GM18868 (cell line): ENCODE measurements at regions not wholly inside any gene's neighbourhood (a gene's known extent, or its start where the extent isn't known, plus 50 kb on each side); places are given as distances from the start of the nearest gene placed in this dataset.

Experiments
- ATAC-seq: cut with Tn5 transposase; IDR thresholded peaks from one replicate; pipeline ENCODE4 v1.9.1; 2021; ENCODE audit warnings: mild to moderate bottlenecking, moderate library complexity; ENCODE audit not compliant: unreplicated experiment

GRCh38 chr5:82812575-82812974 is 264.6 kb downstream of the TMEM167A start:
- ATAC-seq, result no peak

DNA sequence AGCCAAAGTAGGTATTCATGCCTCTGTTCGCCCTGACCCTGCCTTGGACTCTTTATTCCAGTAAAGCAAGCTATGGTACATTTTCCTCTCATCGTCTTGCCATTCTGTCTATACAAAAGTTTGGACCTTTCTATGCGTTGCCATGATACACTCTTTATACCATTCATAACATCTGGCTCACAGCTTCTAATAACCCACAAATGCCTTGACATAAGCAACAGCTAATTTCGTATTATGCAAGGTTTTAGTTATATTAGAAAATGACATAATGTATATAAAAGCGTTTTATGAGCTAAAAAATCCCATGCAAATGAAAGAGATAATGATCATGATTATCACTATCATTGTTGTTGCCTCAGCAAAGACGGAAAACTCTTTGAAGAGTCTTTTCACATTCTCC is 265.7 kb downstream of the TMEM167A start:
- ATAC-seq, result no peak

DNA sequence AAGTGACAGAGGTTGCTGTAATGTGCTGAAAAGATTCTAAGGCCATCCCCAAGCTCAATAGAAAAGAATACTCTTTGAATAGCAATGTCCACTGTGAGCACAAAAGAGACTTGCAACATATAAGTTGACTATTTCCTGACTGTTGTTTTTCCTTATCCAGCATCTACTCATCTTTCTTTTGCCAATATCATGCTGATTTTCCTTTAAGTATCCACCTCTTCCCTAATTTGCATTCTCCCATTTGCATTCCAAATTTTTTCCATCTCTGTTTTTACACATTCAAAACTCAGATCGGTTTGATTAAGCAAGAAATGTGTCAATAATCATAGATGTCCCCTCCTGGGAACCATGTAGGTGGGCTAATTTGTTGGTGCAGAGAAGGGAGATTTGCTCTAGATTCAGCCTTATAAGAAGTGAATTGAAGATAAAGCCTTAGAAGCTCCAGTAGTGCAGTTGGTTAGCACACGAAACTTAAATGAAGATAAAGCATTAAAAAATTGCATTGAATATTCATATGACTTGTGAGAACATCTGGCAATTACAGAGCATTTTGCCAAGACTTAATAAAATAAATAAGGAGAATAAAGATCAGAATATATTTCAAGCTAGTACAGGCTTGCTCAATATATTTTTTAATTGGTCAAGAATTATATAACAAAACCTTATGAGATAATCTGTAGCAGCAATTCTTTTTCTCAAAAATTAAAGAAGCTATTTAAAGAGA is 267.6 kb downstream of the TMEM167A start:
- no peak for ATAC-seq

- ATAC-seq, result no peak
These were observed 268.2 kb downstream of the TMEM167A start for GRCh38 chr5:82808960-82809359.

DNA sequence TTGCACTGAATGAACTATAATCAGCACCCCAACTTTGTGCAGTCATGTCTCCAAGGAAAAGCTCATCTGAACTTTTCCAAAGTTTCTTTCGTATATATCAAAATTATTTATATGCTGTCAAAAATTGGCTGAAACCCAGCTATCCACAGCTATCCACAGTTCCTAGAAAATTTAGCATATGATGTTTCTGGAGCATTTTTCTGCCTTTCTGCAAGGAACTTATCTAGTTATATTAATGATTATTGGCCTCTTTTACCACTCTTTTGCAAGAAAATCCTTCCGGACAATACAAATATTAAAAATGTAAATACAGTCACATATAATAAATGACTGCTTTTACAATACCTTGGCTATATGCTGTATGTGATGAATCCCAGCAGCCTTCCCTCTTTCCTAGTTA is 270.2 kb downstream of the TMEM167A start:
- no peak for ATAC-seq

DNA sequence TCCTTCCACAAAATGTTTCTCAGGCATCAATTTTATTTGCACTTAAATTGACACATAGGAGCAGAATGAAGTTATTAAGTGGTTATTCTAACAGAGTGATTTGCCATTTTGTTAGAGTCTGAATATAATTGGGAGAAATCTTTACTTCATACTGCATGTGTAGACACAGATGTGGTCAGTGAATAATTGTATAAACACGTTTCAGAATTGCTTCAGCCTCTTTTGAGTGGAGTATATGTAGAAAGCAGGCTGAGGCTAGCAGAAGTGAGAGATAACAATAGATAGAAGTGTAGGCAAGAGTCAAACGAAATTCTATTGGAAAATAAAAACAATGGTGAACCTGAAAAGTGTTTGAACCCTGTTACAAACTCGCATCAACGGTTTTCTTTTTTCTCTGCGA is 270.7 kb downstream of the TMEM167A start:
- no peak for ATAC-seq

DNA sequence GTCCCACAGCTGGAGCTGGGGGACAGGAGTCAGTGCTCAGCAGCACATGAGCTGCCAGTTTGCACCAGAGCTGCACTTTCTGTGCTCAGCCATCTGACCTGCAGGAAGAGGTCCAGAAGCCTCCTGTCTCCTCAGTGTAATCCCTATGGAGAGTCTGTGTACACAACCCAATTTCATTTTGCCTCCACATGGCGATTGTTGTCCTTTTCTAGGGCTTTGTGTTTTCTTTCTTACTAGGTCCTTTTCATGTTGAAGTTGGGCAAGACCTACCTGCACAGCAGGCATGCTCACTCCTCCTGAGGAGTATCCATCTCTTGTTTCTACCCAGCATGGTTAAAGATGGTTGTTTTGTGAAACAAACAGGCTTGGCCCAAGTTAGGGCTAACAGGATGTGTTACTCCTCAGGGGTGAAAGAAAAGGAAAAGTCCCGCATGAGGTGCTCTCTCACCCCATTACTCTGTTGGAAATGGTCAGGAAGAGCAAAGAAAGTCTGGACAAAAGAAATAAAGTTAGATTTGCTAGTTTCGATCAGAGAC is 273.0 kb downstream of the TMEM167A start:
- ATAC-seq, result no peak

GRCh38 chr5:82802954-82803353 is 274.2 kb downstream of the TMEM167A start:
- ATAC-seq, result peak; percentile 52

GRCh38 chr5:82800826-82801225 is 276.4 kb downstream of the TMEM167A start:
- ATAC-seq, result no peak

DNA sequence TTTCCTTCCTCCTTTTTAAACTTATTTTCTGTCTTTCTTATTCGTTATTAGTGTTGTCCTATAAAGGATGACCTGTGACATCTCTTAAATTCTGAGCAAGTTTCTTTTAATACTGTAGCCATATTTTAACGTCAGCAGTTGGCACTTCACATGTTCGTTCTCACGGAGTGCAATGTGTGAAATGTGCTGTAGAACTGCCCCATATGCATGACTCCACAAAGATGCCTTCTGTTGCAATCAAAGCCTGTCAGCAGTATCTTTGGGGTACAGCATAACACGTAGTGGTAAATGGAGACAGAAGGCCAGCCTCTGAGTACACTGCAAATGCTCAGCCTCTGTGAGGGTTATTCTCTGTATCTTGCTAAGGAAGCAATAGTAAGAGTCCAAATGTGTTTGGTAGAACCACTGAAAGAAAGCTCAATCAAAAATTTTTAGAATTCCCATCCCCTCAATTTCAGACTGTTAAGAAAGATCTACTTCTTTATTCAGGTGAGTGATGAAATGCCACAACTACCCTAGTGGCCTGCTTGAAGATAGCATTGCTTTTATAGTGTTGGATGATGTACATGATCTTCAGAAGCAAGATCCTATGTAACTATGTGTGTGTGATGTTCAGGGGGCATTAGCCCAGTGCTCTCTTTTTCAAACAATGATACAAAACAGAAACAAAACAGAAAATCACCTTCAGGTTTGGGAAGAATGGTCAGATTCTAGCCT is 277.7 kb downstream of the TMEM167A start:
- ATAC-seq, result peak; percentile 33

- ATAC-seq, result no peak
These were observed 278.5 kb downstream of the TMEM167A start for GRCh38 chr5:82798676-82799075.

DNA sequence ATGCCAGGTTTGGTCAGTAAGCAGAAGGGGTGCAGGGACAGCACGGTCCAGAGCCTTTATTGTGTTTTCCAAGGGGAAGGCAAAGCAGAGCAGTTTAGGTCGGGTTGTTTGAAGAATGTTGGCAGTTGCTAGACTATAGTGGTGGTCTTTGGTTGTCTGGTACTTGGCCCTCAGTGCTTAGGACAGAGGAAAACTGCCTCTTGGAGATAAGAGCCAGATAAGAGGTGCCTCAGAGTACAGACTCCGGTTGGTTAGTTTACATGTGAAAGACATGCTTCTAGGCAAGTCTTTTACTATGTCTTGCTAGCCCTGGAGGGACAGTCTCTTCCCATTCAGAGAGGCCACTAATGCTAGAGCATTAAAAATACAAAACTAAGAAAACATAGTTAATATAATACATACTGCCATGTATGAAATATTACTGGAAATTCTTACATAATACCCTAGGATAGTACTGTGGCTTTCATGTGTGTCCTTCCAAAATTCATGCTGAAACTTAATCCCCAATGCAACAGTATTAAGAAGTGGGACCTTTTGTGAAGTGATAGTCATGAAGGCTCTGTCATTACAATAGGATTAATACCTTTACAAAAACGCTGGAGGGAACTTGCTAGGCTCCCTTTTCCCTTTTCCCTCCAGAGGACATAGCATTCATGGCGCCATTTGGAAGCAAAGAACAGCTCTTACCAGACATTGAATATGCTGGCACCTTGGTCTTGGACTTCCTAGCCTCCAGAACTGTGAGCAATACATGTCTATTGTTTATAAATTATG is 280.4 kb downstream of the TMEM167A start:
- no peak for ATAC-seq

GRCh38 chr5:82794876-82795275 is 282.3 kb downstream of the TMEM167A start:
- no peak for ATAC-seq

GRCh38 chr5:82793808-82794419 is 283.3 kb downstream of the TMEM167A start:
- ATAC-seq, result no peak

GRCh38 chr5:82792096-82792495 is 285.1 kb downstream of the TMEM167A start:
- no peak for ATAC-seq

GRCh38 chr5:82789095-82789494 is 288.1 kb downstream of the TMEM167A start:
- ATAC-seq, result no peak

- no peak for ATAC-seq
These were observed 290.4 kb downstream of the TMEM167A start for GRCh38 chr5:82786748-82787147.

GRCh38 chr5:82785882-82786509 is 291.2 kb downstream of the TMEM167A start:
- ATAC-seq, result no peak

DNA sequence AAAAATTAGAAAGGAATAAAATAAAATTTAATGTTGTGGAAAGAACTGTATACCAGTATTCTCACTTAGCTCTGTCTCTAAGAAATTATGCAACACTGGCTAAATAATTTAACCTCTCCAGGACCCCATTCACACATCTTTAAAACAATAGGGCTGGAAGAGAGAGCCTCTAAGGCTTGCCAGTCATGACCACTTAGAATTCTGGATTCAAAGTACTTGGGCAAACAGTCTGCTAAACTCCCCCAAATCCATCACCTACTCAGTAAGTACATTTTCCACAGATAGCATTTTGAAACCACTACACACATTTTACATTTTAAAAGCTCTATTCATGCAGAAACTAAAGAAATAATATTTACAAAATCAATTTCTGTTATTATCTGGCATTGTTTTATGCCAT is 291.7 kb downstream of the TMEM167A start:
- ATAC-seq, result no peak

DNA sequence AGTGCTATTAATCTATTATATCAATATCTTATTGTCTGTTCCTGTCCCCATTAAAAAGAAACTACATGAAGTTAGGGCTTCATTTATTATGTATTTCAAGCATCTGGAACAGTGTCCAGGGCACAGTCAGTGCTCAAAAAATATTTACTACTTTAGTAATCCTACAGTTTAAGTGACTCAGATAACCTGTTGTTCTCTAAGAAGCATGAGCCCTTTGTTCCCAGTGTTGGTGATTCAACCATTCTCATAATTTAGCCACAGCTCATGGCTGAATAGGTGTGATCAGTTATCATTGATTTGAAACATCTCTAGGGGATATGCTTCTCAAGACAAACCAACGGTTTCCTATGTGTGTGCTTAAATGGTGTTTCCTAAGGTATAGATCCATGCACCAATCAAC is 292.7 kb downstream of the TMEM167A start:
- ATAC-seq, result no peak

DNA sequence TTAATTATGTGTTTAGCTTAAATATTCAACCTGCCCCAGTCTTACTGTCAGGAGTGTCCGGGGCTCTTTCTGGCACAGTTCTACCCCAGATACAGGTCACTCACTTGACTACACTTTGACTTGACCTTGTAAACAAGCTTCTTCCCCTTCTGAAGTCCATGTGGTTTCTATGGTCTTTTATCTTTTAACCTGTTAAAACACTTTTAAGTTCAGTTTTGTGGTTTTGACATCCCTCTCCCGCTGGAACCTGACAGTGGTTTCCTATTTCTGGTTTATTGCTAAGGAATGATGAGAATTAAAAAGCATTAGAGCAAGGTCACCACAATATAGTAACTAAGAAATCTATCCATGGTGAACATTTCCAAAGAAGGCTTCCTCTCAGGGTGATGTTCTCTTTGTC is 300.1 kb downstream of the TMEM167A start:
- no peak for ATAC-seq
